HEK293 (cell line): ENCODE measurements at regions not wholly inside any gene's neighbourhood (a gene's known extent, or its start where the extent isn't known, plus 50 kb on each side); places are given as distances from the start of the nearest gene placed in this dataset.
A peak's percentile ranks its signal among the peaks of the same experiment; 100 is the strongest.

Source experiments
- CTCF ChIA-PET: fragments of 350-600 bp; formaldehyde crosslinking; extraction: SDS; loops from one replicate; lab custom pipeline; 2021; ENCODE audit warnings: antibody characterized with exemption; lab: Yijun Ruan, JAX
- POLR2A ChIA-PET: fragments of 300-600 bp; formaldehyde crosslinking; extraction: SDS; loops from one replicate; lab custom pipeline; 2020; ENCODE audit warnings: antibody characterized with exemption, inconsistent platforms; lab: Yijun Ruan, JAX
- H3K27ac ChIP-seq: fragments of 200-500 bp; sonication (Bioruptor generic); 2 replicates; pipeline ENCODE4 v1.5.1; 2014; ENCODE audit warnings: low read depth, low read length, control low read depth, inconsistent platforms; ENCODE audit errors: extremely low read depth
- H3K36me3 ChIP-seq, 2 experiments: fragments of 200-500 bp in 1 of 2; sonication (Bioruptor generic) in 1 of 2; 1 replicate in 1 of 2; 2 replicates in 1 of 2; pipeline ENCODE4 v1.5.1; 2014 to 2017; ENCODE audit warnings: inconsistent platforms in 2 of 2, low read length in 2 of 2; ENCODE audit not compliant: control insufficient read depth in 2 of 2, insufficient read depth in 1 of 2
- H3K4me1 ChIP-seq: fragments of 200-500 bp; sonication (Bioruptor generic); 2 replicates; pipeline ENCODE4 v1.5.1; 2014; ENCODE audit warnings: mild to moderate bottlenecking, low read length, inconsistent platforms; ENCODE audit not compliant: control insufficient read depth, insufficient read depth
- H3K4me3 ChIP-seq: 2 replicates; pipeline ENCODE4 v1.5.1; 2011; ENCODE audit warnings: low read depth, mild to moderate bottlenecking, control low read depth, low read length, moderate library complexity
- H3K9me3 ChIP-seq: fragments of 200-500 bp; sonication (Bioruptor generic); 2 replicates; pipeline ENCODE4 v1.5.1; 2014; ENCODE audit warnings: low read depth, low read length, inconsistent platforms; ENCODE audit not compliant: control insufficient read depth, insufficient read depth
- EGR2 ChIP-seq: fragments of 450-650 bp; formaldehyde crosslinking; IDR thresholded peaks from 2 replicates; pipeline ENCODE4 v1.5.1; 2016; ENCODE audit warnings: low read depth, missing biosample characterization, missing genetic modification characterization
- FEZF1 ChIP-seq: fragments of 450-650 bp; formaldehyde crosslinking; IDR thresholded peaks from 2 replicates; pipeline ENCODE4 v1.5.1; 2016; ENCODE audit warnings: missing biosample characterization, missing genetic modification characterization
- GFI1B ChIP-seq: fragments of 450-650 bp; formaldehyde crosslinking; IDR thresholded peaks from 2 replicates; pipeline ENCODE4 v1.5.1; 2016; ENCODE audit warnings: missing biosample characterization, missing genetic modification characterization
- IKZF3 ChIP-seq: fragments of 450-650 bp; IDR thresholded peaks from 2 replicates; pipeline ENCODE4 v1.5.0; 2018; ENCODE audit warnings: missing biosample characterization, mild to moderate bottlenecking, missing genetic modification characterization, moderate library complexity
- KLF10 ChIP-seq: fragments of 450-650 bp; IDR thresholded peaks from 2 replicates; pipeline ENCODE4 v1.5.1; 2018; ENCODE audit warnings: missing biosample characterization, mild to moderate bottlenecking, missing genetic modification characterization
- KLF8 ChIP-seq: fragments of 450-650 bp; formaldehyde crosslinking; IDR thresholded peaks from 2 replicates; pipeline ENCODE4 v1.5.1; 2016; ENCODE audit warnings: missing biosample characterization, missing genetic modification characterization
- OSR2 ChIP-seq: fragments of 450-650 bp; formaldehyde crosslinking; IDR thresholded peaks from 2 replicates; pipeline ENCODE4 v1.5.1; 2016; ENCODE audit warnings: missing biosample characterization, missing genetic modification characterization
- PRDM1 ChIP-seq: fragments of 450-650 bp; formaldehyde crosslinking; IDR thresholded peaks from 2 replicates; pipeline ENCODE4; 2016; ENCODE audit warnings: missing biosample characterization, missing genetic modification characterization
- SP3 ChIP-seq: fragments of 450-650 bp; formaldehyde crosslinking; IDR thresholded peaks from 2 replicates; pipeline ENCODE4 v1.5.1; 2016; ENCODE audit warnings: missing biosample characterization, missing genetic modification characterization
- ZIC2 ChIP-seq: fragments of 450-650 bp; formaldehyde crosslinking; IDR thresholded peaks from 2 replicates; pipeline ENCODE4 v1.5.1; 2016; ENCODE audit warnings: missing biosample characterization, missing genetic modification characterization
- ZNF112 ChIP-seq: fragments of 450-650 bp; formaldehyde crosslinking; IDR thresholded peaks from 2 replicates; pipeline ENCODE4 v1.5.0; 2017; ENCODE audit warnings: missing biosample characterization, missing genetic modification characterization
- ZNF133 ChIP-seq: fragments of 450-650 bp; formaldehyde crosslinking; IDR thresholded peaks from 2 replicates; pipeline ENCODE4 v1.5.1; 2016; ENCODE audit warnings: missing biosample characterization, missing genetic modification characterization
- ZNF138 ChIP-seq: fragments of 450-650 bp; formaldehyde crosslinking; IDR thresholded peaks from 2 replicates; pipeline ENCODE4 v1.5.1; 2016; ENCODE audit warnings: missing biosample characterization, missing genetic modification characterization, borderline replicate concordance
- ZNF157 ChIP-seq: fragments of 450-650 bp; formaldehyde crosslinking; IDR thresholded peaks from 2 replicates; pipeline ENCODE4 v1.5.1; 2016; ENCODE audit warnings: missing biosample characterization, missing genetic modification characterization
- ZNF341 ChIP-seq: fragments of 450-650 bp; formaldehyde crosslinking; IDR thresholded peaks from 2 replicates; pipeline ENCODE4; 2016; ENCODE audit warnings: low read depth, missing biosample characterization, missing genetic modification characterization
- ZNF394 ChIP-seq: fragments of 450-650 bp; formaldehyde crosslinking; IDR thresholded peaks from 2 replicates; pipeline ENCODE4 v1.5.1; 2016; ENCODE audit warnings: missing biosample characterization, missing genetic modification characterization, mild to moderate bottlenecking, moderate library complexity, borderline replicate concordance
- ZNF404 ChIP-seq: fragments of 450-650 bp; formaldehyde crosslinking; IDR thresholded peaks from 2 replicates; pipeline ENCODE4 v1.5.1; 2017; ENCODE audit warnings: missing biosample characterization, missing genetic modification characterization
- ZNF423 ChIP-seq: fragments of 450-650 bp; formaldehyde crosslinking; IDR thresholded peaks from 2 replicates; pipeline ENCODE4 v1.5.1; 2016; ENCODE audit warnings: missing biosample characterization, missing genetic modification characterization
- ZNF645 ChIP-seq: fragments of 450-650 bp; formaldehyde crosslinking; IDR thresholded peaks from 2 replicates; pipeline ENCODE4; 2016; ENCODE audit warnings: missing biosample characterization, missing genetic modification characterization
- ZNF660 ChIP-seq: fragments of 450-650 bp; IDR thresholded peaks from 2 replicates; pipeline ENCODE4 v1.5.1; 2018; ENCODE audit warnings: missing biosample characterization, mild to moderate bottlenecking, missing genetic modification characterization
- ZNF791 ChIP-seq: fragments of 450-650 bp; formaldehyde crosslinking; IDR thresholded peaks from 2 replicates; pipeline ENCODE4 v1.5.1; 2016; ENCODE audit warnings: missing biosample characterization, missing genetic modification characterization
- ZNF843 ChIP-seq: fragments of 450-650 bp; formaldehyde crosslinking; IDR thresholded peaks from 2 replicates; pipeline ENCODE4 v1.5.1; 2016; ENCODE audit warnings: missing biosample characterization, missing genetic modification characterization
- TF ChIP-seq, protein P1 (sequence below): fragments of 450-650 bp; formaldehyde crosslinking; IDR thresholded peaks from 2 replicates; pipeline ENCODE4 v1.5.1; 2016; ENCODE audit warnings: missing biosample characterization, missing genetic modification characterization
- TF ChIP-seq, protein P2 (sequence below): fragments of 450-650 bp; IDR thresholded peaks from 2 replicates; pipeline ENCODE4 v1.5.1; 2018; ENCODE audit warnings: missing biosample characterization, missing genetic modification characterization
- TF ChIP-seq, protein P3 (sequence below): fragments of 450-650 bp; formaldehyde crosslinking; IDR thresholded peaks from 2 replicates; pipeline ENCODE4 v1.5.1; 2016; ENCODE audit warnings: missing biosample characterization, missing genetic modification characterization

GRCh38 chr1:221159608-221160007 is 280.4 kb downstream of the HLX start (continued):
- 0 out of 2 replicates have a peak, but pooled peaks have one; percentile 40 for TF ChIP-seq KLF10 (tag by site-specific recombination)
- TF ChIP-seq IKZF3 (tag by site-specific recombination), result peak; percentile 58
- TF ChIP-seq, protein P1, sequence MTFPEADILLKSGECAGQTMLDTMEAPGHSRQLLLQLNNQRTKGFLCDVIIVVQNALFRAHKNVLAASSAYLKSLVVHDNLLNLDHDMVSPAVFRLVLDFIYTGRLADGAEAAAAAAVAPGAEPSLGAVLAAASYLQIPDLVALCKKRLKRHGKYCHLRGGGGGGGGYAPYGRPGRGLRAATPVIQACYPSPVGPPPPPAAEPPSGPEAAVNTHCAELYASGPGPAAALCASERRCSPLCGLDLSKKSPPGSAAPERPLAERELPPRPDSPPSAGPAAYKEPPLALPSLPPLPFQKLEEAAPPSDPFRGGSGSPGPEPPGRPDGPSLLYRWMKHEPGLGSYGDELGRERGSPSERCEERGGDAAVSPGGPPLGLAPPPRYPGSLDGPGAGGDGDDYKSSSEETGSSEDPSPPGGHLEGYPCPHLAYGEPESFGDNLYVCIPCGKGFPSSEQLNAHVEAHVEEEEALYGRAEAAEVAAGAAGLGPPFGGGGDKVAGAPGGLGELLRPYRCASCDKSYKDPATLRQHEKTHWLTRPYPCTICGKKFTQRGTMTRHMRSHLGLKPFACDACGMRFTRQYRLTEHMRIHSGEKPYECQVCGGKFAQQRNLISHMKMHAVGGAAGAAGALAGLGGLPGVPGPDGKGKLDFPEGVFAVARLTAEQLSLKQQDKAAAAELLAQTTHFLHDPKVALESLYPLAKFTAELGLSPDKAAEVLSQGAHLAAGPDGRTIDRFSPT (tag by site-specific recombination), result peak; percentile 64; the same call in 1 of the 2 replicates
- no peak for TF ChIP-seq GFI1B (tag by site-specific recombination)
- no peak for TF ChIP-seq ZNF404 (tag by site-specific recombination)
- TF ChIP-seq FEZF1 (tag by site-specific recombination), result peak; percentile 76
- TF ChIP-seq, protein P2, sequence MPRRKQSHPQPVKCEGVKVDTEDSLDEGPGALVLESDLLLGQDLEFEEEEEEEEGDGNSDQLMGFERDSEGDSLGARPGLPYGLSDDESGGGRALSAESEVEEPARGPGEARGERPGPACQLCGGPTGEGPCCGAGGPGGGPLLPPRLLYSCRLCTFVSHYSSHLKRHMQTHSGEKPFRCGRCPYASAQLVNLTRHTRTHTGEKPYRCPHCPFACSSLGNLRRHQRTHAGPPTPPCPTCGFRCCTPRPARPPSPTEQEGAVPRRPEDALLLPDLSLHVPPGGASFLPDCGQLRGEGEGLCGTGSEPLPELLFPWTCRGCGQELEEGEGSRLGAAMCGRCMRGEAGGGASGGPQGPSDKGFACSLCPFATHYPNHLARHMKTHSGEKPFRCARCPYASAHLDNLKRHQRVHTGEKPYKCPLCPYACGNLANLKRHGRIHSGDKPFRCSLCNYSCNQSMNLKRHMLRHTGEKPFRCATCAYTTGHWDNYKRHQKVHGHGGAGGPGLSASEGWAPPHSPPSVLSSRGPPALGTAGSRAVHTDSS, result no peak

DNA sequence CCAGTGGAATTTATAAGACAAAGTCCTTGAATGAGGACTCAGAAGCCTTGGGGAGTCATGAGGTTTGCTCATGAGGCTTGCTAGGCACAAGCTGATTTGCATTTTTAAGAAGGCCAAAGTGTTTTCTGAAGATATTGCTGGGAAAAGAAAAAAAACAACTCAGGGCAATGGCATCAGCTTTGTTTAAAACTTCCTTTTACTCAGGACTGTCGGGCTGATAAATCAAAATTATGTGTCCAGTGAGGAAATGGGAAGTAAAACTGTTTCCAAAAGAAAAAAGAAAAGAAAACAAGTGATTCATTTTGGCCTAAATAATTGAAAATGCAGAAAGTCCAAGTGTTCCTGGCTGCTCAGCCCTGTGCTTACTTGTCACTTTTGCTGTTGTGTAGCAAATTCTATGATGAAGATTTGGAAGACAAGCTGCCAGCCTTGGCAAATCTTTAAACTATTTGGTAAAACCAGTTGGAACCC is 282.4 kb downstream of the HLX start:
- TF ChIP-seq SP3 (tag by site-specific recombination), result no peak
- no peak for TF ChIP-seq ZNF423 (tag by site-specific recombination)
- no peak for TF ChIP-seq ZNF843 (tag by site-specific recombination)
- no peak for TF ChIP-seq ZNF394
- TF ChIP-seq ZNF157 (tag by site-specific recombination), result no peak
- no peak for TF ChIP-seq ZIC2 (tag by site-specific recombination)
- no peak for TF ChIP-seq PRDM1 (tag by site-specific recombination)
- no peak for TF ChIP-seq ZNF133 (tag by site-specific recombination)
- TF ChIP-seq, protein P3, sequence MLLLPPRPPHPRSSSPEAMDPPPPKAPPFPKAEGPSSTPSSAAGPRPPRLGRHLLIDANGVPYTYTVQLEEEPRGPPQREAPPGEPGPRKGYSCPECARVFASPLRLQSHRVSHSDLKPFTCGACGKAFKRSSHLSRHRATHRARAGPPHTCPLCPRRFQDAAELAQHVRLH, result no peak
- no peak for TF ChIP-seq OSR2
- no peak for TF ChIP-seq KLF8 (tag by site-specific recombination)
- no peak for TF ChIP-seq ZNF112
- no peak for TF ChIP-seq ZNF341 (tag by site-specific recombination)
- no peak for TF ChIP-seq ZNF791 (tag by site-specific recombination)
- no peak for TF ChIP-seq ZNF138 (tag by site-specific recombination)
- no peak for TF ChIP-seq EGR2 (tag by site-specific recombination)
- TF ChIP-seq, protein P2, result no peak
- TF ChIP-seq ZNF660, result no peak
- TF ChIP-seq ZNF645 (tag by site-specific recombination), result no peak
- no peak for TF ChIP-seq IKZF3 (tag by site-specific recombination)

More for the DNA sequence above, 282.4 kb downstream of the HLX start:
- Histone ChIP-seq H3K27ac (no peak overlapping the region), H3K4me3 (no peak overlapping the region), H3K9me3 (no peaks in the 10 kb centered on the region), H3K4me1 (no peaks in the 10 kb centered on the region; the same call in 1 of the 2 replicates), H3K36me3 (no peaks in the 10 kb centered on the region)
- ChIA-PET POLR2A (no interaction called here), CTCF (no interaction called here)
